Activated CD8-positive, alpha-beta memory T cell treated with anti-CD3 and anti-CD28 coated beads for 24 hours (primary cell): ENCODE measurements at regions not wholly inside any gene's neighbourhood (a gene's known extent, or its start where the extent isn't known, plus 50 kb on each side); places are given as distances from the start of the nearest gene placed in this dataset.
"Not testable (repeated sequence)": the region's sequence is repeated elsewhere in the genome, so short reads cannot be mapped to it uniquely, and the experiment has no call there.

Source experiments
- DNase-seq: peaks from one replicate; pipeline ENCODE4 v3.0.0-alpha.2; 2020

- not testable (repeated sequence) for DNase-seq
Measured at GRCh38 chr2:95654897-95655296, 63.1 kb downstream of the TRIM43 start.

GRCh38 chr2:95656553-95656952 is 64.8 kb downstream of the TRIM43 start:
- not testable (repeated sequence) for DNase-seq

- not testable (repeated sequence) for DNase-seq
Measured at GRCh38 chr2:95657937-95658336, 66.1 kb downstream of the TRIM43 start.

GRCh38 chr2:95660766-95661562 is 69.2 kb downstream of the TRIM43 start:
- DNase-seq, result not testable (repeated sequence)

- not testable (repeated sequence) for DNase-seq
Measured at GRCh38 chr2:95663471-95664441, 72.0 kb downstream of the TRIM43 start.

- not testable (repeated sequence) for DNase-seq
Measured at GRCh38 chr2:95666636-95667035, 74.8 kb downstream of the TRIM43 start.

GRCh38 chr2:95667480-95667879 is 75.7 kb downstream of the TRIM43 start:
- DNase-seq, result no peak

- DNase-seq, result not testable (repeated sequence)
Measured at GRCh38 chr2:95668934-95669333, 77.1 kb downstream of the TRIM43 start.

GRCh38 chr2:95669441-95669991 is 77.7 kb downstream of the TRIM43 start:
- DNase-seq, result no peak

- no peak for DNase-seq
Measured at GRCh38 chr2:95670167-95670566, 78.4 kb downstream of the TRIM43 start.

- no peak for DNase-seq
Measured at GRCh38 chr2:95670686-95671085, 78.9 kb downstream of the TRIM43 start.

- DNase-seq, result not testable (repeated sequence)
Measured at GRCh38 chr2:95671171-95671570, 79.4 kb downstream of the TRIM43 start.

- DNase-seq, result not testable (repeated sequence)
Measured at GRCh38 chr2:95671992-95672391, 80.2 kb downstream of the TRIM43 start.

- DNase-seq, result not testable (repeated sequence)
Measured at GRCh38 chr2:95672500-95672899, 80.7 kb downstream of the TRIM43 start.

GRCh38 chr2:95674186-95674585 is 82.4 kb downstream of the TRIM43 start:
- DNase-seq, result no peak

GRCh38 chr2:95676573-95676972 is 84.8 kb downstream of the TRIM43 start:
- DNase-seq, result not testable (repeated sequence)

GRCh38 chr2:95677346-95677745 is 85.5 kb downstream of the TRIM43 start:
- DNase-seq, result no peak

- DNase-seq, result not testable (repeated sequence)
Measured at GRCh38 chr2:95677833-95678232, 86.0 kb downstream of the TRIM43 start.

GRCh38 chr2:95681158-95681557 is 89.4 kb downstream of the TRIM43 start:
- not testable (repeated sequence) for DNase-seq

- DNase-seq, result not testable (repeated sequence)
Measured at GRCh38 chr2:95681589-95682081, 89.8 kb downstream of the TRIM43 start.

GRCh38 chr2:95682889-95683517 is 91.2 kb downstream of the TRIM43 start:
- DNase-seq, result not testable (repeated sequence)

- DNase-seq, result no peak
Measured at GRCh38 chr2:95685513-95685912, 93.7 kb downstream of the TRIM43 start.
